Activated CD4-positive, alpha-beta T cell treated with anti-CD3 and anti-CD28 coated beads, Interleukin-2, amount 10 ng/mL, durations not matched to agents 7 days and 5 days (primary cell): ENCODE measurements at regions not wholly inside any gene's neighbourhood (a gene's known extent, or its start where the extent isn't known, plus 50 kb on each side); places are given as distances from the start of the nearest gene placed in this dataset.

ENCODE experiments used
- CTCF ChIA-PET: fragments of 350-600 bp; sonication (Branson Sonifier 250); formaldehyde crosslinking; loops from one replicate; lab custom pipeline; 2021; ENCODE audit warnings: antibody characterized with exemption; lab: Charles Lee
- POLR2A ChIA-PET: fragments of 350-600 bp; sonication (Branson Sonifier 250); formaldehyde crosslinking; loops from one replicate; lab custom pipeline; 2021; ENCODE audit warnings: antibody characterized with exemption; lab: Charles Lee
- DNase-seq: peaks from one replicate; pipeline ENCODE4 v3.0.0-alpha.2; 2020
- H3K27ac Mint-ChIP-seq: one replicate; pipeline ENCODE4 v1.8.0; 2021; ENCODE audit warnings: mild to moderate bottlenecking, moderate library complexity, mixed read lengths
- H3K27me3 Mint-ChIP-seq: one replicate; pipeline ENCODE4 v1.8.0; 2021; ENCODE audit warnings: mixed read lengths
- H3K36me3 Mint-ChIP-seq: one replicate; pipeline ENCODE4 v1.8.0; 2021; ENCODE audit warnings: low read depth, mixed read lengths
- H3K4me1 Mint-ChIP-seq: one replicate; pipeline ENCODE4 v1.8.0; 2021; ENCODE audit warnings: mixed read lengths
- H3K4me3 Mint-ChIP-seq: one replicate; pipeline ENCODE4 v1.8.0; 2021; ENCODE audit warnings: mild to moderate bottlenecking, moderate library complexity, mixed read lengths
- H3K9me3 Mint-ChIP-seq: one replicate; pipeline ENCODE4 v1.8.0; 2021; ENCODE audit warnings: mixed read lengths

DNA sequence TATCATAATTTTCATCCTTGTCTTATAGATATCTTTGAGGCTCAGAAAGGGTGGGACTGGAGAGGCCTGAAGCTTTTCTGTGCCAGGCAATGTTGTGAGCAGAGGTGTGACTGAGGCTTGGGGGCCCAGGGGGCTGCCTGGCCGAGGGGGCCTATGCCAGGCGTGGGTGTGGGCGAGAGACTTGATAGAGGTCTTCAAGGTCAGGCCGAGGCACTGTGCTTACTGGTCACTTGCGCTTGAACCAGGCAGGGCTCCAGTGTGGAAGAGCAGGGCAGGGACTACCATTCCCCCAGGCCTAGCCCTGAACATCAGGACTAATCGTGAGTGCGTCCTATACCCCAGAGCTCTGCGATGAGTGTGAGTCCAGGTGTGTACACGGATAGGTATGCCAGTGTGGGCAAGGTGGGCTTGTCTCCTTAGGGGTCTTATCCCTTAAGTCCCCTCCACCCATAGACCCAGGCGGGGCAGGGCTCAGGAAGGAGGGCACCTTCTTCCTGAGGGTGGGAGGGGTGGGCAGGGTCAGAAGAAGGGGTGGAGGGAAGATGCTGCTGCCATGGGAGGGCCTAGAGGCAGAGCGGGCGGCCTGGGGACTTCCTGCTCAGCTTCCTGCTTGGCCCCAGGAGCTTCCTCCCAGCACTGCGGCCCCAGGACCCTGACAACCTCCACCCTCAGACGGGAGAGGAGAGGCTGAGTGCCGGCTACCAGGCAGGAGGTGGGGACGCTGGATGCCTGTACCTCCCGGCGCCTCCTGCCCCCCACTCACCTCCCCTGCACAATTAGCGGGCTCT, 84.7 kb downstream of the LINGO1 start:
- H3K27ac Mint-ChIP-seq = no peak overlapping the region
- no peaks in the 10 kb centered on the region for H3K36me3 Mint-ChIP-seq
- no peak overlapping the region for H3K4me3 Mint-ChIP-seq
- no peak for DNase-seq
- CTCF ChIA-PET = no interaction called here
- peaks cover 3% of the 10 kb centered on the region for H3K27me3 Mint-ChIP-seq
- H3K9me3 Mint-ChIP-seq = no peaks in the 10 kb centered on the region
- POLR2A ChIA-PET = no interaction called here
- H3K4me1 Mint-ChIP-seq = peaks cover 7% of the 10 kb centered on the region

DNA sequence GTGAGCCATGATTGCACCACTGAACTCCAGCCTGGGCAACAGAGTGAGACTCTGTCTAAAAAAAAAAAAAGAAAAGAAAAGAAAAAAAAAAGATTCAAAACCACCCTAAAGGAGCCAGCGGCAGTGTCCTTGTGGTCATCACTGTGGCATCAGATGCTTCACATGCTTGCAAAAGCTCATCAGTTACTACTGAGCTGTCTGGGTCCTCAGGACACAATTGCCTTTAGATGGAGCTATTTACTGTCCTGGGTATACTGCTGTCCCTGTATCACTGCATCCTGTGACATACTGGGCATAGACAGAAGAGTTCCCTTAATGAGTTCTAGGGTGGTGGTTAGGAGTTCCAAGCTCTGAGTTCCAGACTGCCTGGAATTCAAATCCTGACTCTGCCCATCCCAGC, 85.8 kb downstream of the LINGO1 start:
- Mint-ChIP-seq H3K4me1 (peaks cover 14% of the 10 kb centered on the region), H3K9me3 (no peaks in the 10 kb centered on the region), H3K36me3 (no peaks in the 10 kb centered on the region), H3K27me3 (peaks cover 3% of the 10 kb centered on the region), H3K4me3 (no peak overlapping the region), H3K27ac (no peak overlapping the region)
- DNase-seq = no peak
- ChIA-PET CTCF (no interaction called here), POLR2A (no interaction called here)

DNA sequence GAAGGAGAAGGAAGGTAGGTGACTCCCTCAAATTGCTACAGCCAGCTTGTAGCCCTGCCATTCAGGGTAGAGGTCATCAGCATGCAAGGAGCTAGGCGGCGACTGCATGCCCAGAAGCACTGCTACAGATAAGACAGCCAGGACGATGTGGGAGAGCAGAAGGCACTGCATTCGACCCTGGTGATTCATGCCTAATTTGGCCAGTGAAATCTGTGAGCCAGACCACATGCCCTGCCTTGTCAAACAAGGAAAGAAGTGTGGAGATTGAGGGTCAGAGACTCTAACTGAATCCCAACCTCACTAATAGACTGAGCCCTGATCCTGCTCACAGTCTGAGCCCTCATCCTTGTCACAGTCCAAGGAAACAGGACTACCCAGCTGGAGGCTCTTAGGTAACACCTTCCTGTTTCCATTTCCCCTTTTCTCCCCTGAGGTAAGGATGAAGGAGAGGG, 86.6 kb downstream of the LINGO1 start:
- Mint-ChIP-seq H3K27ac (no peak overlapping the region), H3K36me3 (no peaks in the 10 kb centered on the region), H3K27me3 (peaks cover 3% of the 10 kb centered on the region), H3K4me3 (no peak overlapping the region), H3K4me1 (peaks cover 14% of the 10 kb centered on the region), H3K9me3 (no peaks in the 10 kb centered on the region)
- DNase-seq = no peak
- POLR2A ChIA-PET = no interaction called here
- CTCF ChIA-PET = no interaction called here

DNA sequence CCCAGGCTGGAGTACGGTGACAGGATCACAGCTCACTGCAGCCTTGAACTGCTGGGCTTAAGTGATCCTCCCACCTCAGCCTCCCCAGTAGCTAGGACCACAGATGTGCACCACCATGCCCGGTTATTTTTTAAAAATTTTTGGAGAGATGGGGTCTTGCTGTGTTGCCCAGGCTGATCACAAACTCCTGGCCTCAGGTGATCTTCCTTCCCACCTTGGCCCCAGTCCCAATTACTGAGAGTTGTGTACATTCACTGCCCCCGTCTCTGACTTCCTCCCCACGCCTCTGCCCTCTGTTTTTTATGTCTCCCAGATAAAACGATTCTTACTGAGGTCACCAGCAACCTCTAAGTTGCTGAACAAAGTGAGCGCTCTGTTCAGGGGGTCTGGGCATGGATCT, 87.7 kb downstream of the LINGO1 start:
- Mint-ChIP-seq H3K27me3 (peaks cover 3% of the 10 kb centered on the region), H3K9me3 (no peaks in the 10 kb centered on the region), H3K4me3 (no peak overlapping the region), H3K4me1 (peaks cover 14% of the 10 kb centered on the region), H3K27ac (no peak overlapping the region), H3K36me3 (no peaks in the 10 kb centered on the region)
- no peak for DNase-seq
- ChIA-PET POLR2A (no interaction called here), CTCF (no interaction called here)

DNA sequence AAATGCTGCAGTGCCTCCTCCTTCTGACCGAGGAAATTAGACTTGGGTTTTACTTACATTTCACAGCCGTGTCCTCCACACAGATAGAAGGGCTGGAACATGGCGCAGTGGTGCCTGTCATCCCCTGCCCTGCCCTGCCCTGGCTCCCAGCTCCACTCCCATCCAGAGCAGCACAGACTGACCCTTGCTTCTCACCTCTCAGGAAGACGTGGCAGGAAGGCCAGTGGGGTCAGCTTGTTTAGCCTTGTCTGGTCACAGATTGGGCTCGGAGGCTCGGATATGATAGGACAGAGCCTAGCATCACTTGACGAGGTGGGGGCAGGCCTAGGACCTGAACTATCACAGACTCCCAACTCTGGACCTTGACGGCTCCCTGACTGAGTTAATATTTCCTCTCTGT, 88.5 kb downstream of the LINGO1 start:
- Mint-ChIP-seq H3K9me3 (no peaks in the 10 kb centered on the region), H3K36me3 (no peaks in the 10 kb centered on the region), H3K27me3 (peaks cover 3% of the 10 kb centered on the region), H3K4me3 (no peak overlapping the region), H3K4me1 (peaks cover 14% of the 10 kb centered on the region), H3K27ac (no peak overlapping the region)
- DNase-seq = no peak
- ChIA-PET POLR2A (no interaction called here), CTCF (interaction anchor here (0.7 to 3.6 kb wide), 16 partner anchors 8 to 569 kb away, joined by 3 to 23 read pairs (median 5); no protein-coding TSS in a partner anchor)

DNA sequence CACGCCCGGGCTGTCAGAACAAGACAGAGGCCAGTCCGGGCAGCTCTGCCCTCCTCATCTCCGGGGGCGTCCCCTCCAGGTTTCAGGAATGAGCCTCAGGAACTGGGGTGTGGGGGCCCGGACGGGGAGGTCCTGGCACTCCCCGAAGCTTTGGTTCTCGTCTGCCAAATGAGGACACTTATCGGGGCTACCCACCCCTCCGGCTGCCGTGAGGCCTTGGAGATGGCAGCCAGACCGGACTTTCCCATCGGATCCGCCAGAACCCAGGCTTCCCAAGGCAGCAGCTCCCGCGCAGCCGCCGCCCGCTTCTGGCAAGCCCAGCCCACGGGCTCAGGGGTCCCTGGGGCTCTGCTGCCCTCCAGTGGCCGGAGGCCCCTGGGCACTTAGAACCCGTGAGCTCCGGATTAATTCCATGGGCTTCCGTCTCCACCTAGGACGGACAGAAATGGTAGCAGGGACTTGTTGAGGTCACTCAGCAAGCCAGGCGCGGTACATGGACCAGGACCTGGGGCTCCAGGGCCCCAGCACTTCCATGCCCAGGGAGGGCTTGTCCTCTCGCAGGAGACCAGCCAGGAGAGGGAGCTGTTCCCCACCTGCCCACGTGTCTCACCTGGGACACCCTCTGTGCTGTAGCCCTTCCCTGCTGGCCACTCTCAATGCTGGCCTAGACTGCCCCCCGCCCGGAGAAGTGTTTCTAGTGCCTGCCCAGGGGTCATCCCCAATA, 89.4 kb downstream of the LINGO1 start:
- ChIA-PET POLR2A (no interaction called here), CTCF (interaction anchor here (0.7 to 3.6 kb wide), 36 partner anchors 9 to 1358 kb away, joined by 3 to 23 read pairs (median 4); no protein-coding TSS in a partner anchor)
- H3K4me3 Mint-ChIP-seq = peak overlapping the region; percentile 71
- no peak overlapping the region for H3K27ac Mint-ChIP-seq
- H3K9me3 Mint-ChIP-seq = no peaks in the 10 kb centered on the region
- peaks cover 3% of the 10 kb centered on the region for H3K27me3 Mint-ChIP-seq
- H3K36me3 Mint-ChIP-seq = no peaks in the 10 kb centered on the region
- DNase-seq = peak; percentile 78
- peaks cover 14% of the 10 kb centered on the region for H3K4me1 Mint-ChIP-seq

DNA sequence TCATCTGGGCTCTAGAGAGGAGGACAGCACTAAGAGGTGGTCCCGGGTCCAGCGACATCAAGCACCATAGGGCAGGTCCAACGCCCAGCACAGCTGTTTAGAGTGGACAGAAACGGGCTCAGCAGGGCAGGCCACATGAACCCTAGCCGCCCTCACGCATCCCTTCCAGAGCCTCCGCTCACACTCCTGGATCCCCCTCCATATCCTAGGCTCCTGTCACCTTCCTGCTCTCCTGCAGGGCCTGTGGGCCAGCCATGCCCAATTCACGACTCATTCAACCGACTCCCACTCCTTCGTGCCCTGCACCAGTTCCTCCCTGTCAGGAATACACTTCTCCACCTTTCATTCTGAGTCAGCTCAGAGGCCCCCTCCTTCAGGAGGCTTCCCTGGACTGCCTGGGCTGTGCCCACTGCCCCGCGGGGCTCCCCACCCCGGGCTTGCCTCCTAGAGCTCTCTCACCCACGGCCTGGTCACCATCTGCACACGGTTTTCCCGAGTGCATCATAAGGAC, 90.2 kb downstream of the LINGO1 start:
- POLR2A ChIA-PET = no interaction called here

DNA sequence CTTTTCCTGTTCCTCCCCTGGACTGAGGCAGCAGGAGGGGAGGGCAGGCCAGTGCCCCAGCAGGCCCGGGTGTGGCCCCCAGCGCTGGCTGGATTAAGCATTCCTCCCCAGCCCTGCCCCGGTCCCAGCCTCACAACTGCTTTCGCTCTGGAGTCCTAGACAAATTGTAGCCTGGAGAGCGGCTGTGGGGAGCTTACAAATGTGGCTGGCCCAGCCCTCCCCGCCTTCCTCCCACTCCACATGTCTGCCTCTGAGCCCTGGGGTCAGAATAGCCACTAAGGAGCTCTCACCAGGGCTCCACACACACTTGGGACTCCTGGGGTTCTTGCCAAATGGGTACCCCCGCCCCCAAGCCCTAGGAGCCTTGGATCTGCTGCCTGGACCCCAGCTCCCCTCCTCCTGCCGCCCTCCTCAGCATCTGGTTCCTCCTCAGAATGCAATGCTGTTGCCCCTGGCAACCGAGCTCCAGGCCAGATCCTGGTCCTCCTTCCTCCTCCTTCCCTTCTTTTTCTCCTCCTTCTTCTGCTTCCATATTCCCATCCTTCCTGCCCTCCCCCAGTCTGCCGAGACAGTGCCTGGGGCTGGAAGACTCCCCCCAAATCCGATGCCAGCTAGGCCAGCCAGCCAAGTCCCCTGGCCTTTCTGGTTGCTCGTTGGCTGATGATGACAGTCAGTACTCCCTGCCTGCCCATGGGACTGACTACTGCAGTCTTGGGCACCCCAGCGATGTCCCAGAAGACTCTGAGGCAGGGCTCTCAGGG, 91.1 kb downstream of the LINGO1 start:
- ChIA-PET CTCF (interaction anchor here (0.9 to 3.6 kb wide), 4 partner anchors 10 to 1294 kb away, joined by 3 to 19 read pairs (median 8); no protein-coding TSS in a partner anchor), POLR2A (no interaction called here)
- Mint-ChIP-seq H3K9me3 (no peaks in the 10 kb centered on the region), H3K4me1 (peaks cover 14% of the 10 kb centered on the region), H3K27ac (no peak overlapping the region), H3K4me3 (no peak overlapping the region), H3K27me3 (peaks cover 3% of the 10 kb centered on the region), H3K36me3 (no peaks in the 10 kb centered on the region)
- DNase-seq = no peak

More for the DNA sequence above, 90.2 kb downstream of the LINGO1 start:
- Mint-ChIP-seq H3K4me1 (peaks cover 14% of the 10 kb centered on the region), H3K27ac (no peak overlapping the region), H3K27me3 (peaks cover 3% of the 10 kb centered on the region), H3K4me3 (peak overlapping the region; percentile 71), H3K36me3 (no peaks in the 10 kb centered on the region), H3K9me3 (no peaks in the 10 kb centered on the region)
- no peak for DNase-seq
- CTCF ChIA-PET = interaction anchor here (0.7 to 3.6 kb wide), 35 partner anchors 9 to 1357 kb away, joined by 3 to 23 read pairs (median 4); no protein-coding TSS in a partner anchor

DNA sequence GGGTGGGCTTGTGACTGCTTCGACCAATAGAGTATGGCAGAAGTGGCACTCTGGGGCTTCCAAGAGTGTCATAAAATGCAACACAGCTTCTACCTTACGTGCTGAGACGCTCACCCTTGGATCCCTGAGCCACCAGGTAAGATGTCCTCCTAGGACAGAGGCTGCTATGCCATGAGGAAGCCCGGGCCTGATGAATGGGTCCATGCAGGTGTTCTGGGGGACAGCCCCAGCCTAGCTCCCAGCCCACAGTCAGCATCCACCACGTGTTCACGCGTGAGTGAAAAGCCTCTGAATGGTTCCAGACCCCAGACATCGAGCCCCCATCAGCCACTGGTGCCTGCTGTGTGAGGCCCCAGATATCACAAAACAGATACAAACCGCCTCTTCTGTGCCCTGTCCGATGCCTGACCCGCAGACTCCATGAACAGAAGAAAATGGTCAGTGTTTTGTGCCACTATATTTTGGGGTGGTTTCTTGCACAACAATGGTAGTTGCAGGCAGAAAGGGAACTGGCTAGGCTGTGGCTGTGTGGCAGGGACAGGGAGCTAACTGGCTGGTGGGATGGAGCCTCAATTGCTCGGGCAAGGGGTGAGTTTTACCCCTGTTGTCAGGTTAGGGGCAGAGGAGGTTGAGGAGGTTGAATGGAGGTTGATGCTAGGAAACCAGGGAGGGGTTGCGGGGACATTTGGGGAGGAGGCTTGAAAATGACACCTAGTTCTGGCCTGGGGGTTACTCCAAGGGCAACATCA, 92.2 kb downstream of the LINGO1 start:
- Mint-ChIP-seq H3K36me3 (no peaks in the 10 kb centered on the region), H3K4me3 (no peak overlapping the region), H3K27me3 (peaks cover 6% of the 10 kb centered on the region), H3K27ac (no peak overlapping the region), H3K9me3 (no peaks in the 10 kb centered on the region), H3K4me1 (peaks cover 14% of the 10 kb centered on the region)
- POLR2A ChIA-PET = no interaction called here
- CTCF ChIA-PET = interaction anchor here (1.9 kb wide), 1 partner anchor 354 kb away, joined by 6 read pairs; no protein-coding TSS in a partner anchor
- no peak for DNase-seq

DNA sequence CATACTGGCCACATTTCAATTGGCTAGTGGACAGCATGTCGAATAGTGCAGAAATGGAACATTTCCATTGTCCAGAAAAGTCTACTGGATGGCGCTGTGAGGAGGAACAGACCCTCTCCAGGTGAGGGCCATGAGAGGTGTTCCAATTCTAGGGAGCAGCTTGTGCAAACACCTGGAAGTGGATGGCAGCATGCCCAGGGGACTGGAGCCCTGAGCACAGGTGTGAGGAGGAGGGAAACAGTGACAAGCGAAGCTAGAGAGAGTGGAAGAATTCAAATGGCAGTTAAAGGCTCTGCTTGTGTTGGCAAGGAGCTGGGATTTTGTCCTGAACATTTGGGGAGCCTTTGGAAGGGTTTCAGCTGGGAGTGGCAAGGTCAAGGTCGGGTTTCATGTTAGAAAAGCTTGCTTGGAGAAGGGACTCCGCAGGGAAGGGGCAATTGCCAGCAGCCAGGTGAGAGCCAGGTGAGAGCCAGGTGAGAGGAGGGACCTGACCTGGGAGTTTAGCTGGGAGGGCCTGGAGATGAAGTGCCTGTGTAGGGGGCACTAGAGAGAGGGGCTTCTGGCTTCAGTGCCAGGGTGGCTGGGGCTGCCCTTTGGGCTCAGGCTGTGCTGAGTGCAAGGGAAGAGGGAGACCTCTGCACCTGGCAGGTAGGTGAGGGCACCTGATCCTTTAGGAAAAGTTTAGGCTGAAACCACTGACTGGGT, 93.8 kb downstream of the LINGO1 start:
- no peaks in the 10 kb centered on the region for H3K36me3 Mint-ChIP-seq
- peaks cover 4% of the 10 kb centered on the region for H3K27me3 Mint-ChIP-seq
- no peak for DNase-seq
- no peaks in the 10 kb centered on the region for H3K9me3 Mint-ChIP-seq
- H3K4me3 Mint-ChIP-seq = no peak overlapping the region
- CTCF ChIA-PET = interaction anchor here (1.1 kb wide), 1 partner anchor 11 kb away, joined by 4 read pairs; no protein-coding TSS in a partner anchor
- no peak overlapping the region for H3K27ac Mint-ChIP-seq
- POLR2A ChIA-PET = no interaction called here
- H3K4me1 Mint-ChIP-seq = peaks cover 14% of the 10 kb centered on the region

DNA sequence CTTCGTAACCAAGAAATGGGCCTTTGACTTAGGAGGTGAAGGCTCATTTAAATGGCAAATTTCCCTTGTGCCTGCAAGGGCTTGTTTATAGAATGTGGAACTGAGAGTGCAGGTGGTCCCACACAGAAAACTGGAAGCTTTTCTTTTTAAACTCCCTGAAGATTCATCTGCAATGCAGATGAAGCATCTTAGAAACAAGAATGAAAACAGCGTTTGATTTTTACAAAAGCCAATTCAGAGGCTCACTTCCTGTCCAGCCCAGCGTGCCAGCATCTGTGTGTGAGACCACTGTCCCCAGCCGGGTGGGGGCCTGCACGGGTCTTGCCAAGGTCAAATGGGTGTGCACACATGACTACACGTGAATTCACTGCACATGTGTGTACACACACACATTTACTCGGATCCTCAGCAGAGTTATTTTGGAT, 94.7 kb downstream of the LINGO1 start:
- DNase-seq = no peak
- Mint-ChIP-seq H3K27me3 (peaks cover 6% of the 10 kb centered on the region), H3K36me3 (no peaks in the 10 kb centered on the region), H3K27ac (no peak overlapping the region), H3K4me3 (no peak overlapping the region), H3K4me1 (peaks cover 7% of the 10 kb centered on the region), H3K9me3 (no peaks in the 10 kb centered on the region)
- ChIA-PET POLR2A (no interaction called here), CTCF (interaction anchor here (1.1 kb wide), 1 partner anchor 12 kb away, joined by 4 read pairs; no protein-coding TSS in a partner anchor)
